Calu3 (cell line): ENCODE measurements at regions not wholly inside any gene's neighbourhood (a gene's known extent, or its start where the extent isn't known, plus 50 kb on each side); places are given as distances from the start of the nearest gene placed in this dataset.

Source experiments
- BruUV-seq: library from RNA; stranded (reverse); fragments of 400-500 nt; replicated peaks from 2 replicates; lab custom pipeline; 2021; lab: Mats Ljungman, UMichigan
- CTCF ChIA-PET: fragments of 300-600 bp; sonication (Branson Sonifier 250); formaldehyde crosslinking; loops from one replicate; lab custom pipeline; 2022; ENCODE audit warnings: antibody characterized with exemption; lab: Charles Lee
- DNase-seq: peaks from one replicate; pipeline ENCODE4 v3.0.0; 2022
- H3K27ac Mint-ChIP-seq: one replicate; pipeline ENCODE4 v1.8.0; 2022; ENCODE audit warnings: mixed read lengths; ENCODE audit not compliant: unreplicated experiment
- H3K27me3 Mint-ChIP-seq: one replicate; pipeline ENCODE4 v1.8.0; 2022; ENCODE audit warnings: mixed read lengths; ENCODE audit not compliant: unreplicated experiment
- H3K36me3 Mint-ChIP-seq: one replicate; pipeline ENCODE4 v1.8.0; 2022; ENCODE audit warnings: mild to moderate bottlenecking, moderate library complexity, mixed read lengths; ENCODE audit not compliant: insufficient read depth, unreplicated experiment
- H3K4me1 Mint-ChIP-seq: one replicate; pipeline ENCODE4 v1.8.0; 2022; ENCODE audit warnings: mild to moderate bottlenecking, low read depth, mixed read lengths; ENCODE audit not compliant: unreplicated experiment
- H3K4me3 Mint-ChIP-seq: one replicate; pipeline ENCODE4 v1.8.0; 2022; ENCODE audit warnings: mild to moderate bottlenecking, low read depth, moderate library complexity, mixed read lengths; ENCODE audit not compliant: unreplicated experiment
- H3K9me3 Mint-ChIP-seq: one replicate; pipeline ENCODE4 v1.8.0; 2022; ENCODE audit warnings: low read depth, mixed read lengths; ENCODE audit not compliant: unreplicated experiment
- CTCF ChIP-seq: fragments of 200-600 bp; IDR thresholded peaks from one replicate; pipeline ENCODE4 v1.8.0; 2022; ENCODE audit warnings: antibody characterized with exemption; ENCODE audit not compliant: unreplicated experiment
- intact Hi-C: fragments of 100-400 bp; cut with micrococcal nuclease; formaldehyde crosslinking; loops from one replicate; pipeline ENCODE4 v1.10.0; 2022; ENCODE audit not compliant: unreplicated experiment

DNA sequence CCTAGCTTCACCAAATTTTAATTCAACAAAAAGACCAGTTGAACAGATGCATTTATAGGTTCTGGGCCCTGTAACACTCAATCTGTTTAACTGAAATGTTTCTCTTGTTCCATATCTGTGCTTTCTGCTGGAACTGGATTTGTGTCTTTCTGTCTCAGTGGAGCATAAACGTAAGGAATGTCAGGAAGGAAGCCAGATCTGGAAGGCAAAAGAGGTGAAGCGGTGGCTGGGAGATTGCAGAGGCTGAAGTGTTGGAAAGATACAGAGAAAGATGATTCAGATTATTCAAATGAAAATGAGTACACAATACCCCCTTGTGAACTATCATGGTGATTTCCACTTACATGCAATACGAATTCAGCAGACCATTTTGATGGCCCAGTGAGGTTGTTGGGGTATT, 406.8 kb downstream of the BRINP1 start:
- Mint-ChIP-seq H3K9me3 (peaks cover 13% of the 10 kb centered on the region), H3K4me3 (no peak overlapping the region), H3K27ac (no peak overlapping the region), H3K27me3 (no peaks in the 10 kb centered on the region), H3K4me1 (no peaks in the 10 kb centered on the region), H3K36me3 (no peaks in the 10 kb centered on the region)
- intact Hi-C loops, result no loop called here
- no peak for DNase-seq
- BruUV-seq, result no TSS peak
- CTCF ChIA-PET, result no interaction called here
- no peak for TF ChIP-seq CTCF

DNA sequence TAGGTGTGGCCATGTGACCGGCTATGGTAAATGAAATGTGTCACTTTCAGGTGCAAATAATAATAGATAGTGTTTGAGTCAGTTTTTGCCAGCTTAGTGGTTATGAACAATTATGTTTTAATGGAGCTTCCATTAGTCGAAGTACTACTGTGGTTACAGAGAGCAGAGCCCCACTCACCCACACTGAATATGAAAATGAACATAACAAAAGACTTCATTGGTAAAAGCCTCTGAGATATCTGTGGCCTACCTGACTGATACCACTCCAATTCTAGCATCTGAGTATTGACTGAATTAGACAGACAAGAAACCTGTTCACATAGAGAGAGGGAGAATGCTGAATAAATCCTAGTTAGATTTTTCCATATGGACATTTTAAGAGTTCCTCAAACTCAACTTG, 405.6 kb downstream of the BRINP1 start:
- intact Hi-C loops, result no loop called here
- no TSS peak for BruUV-seq
- no peak overlapping the region for H3K4me3 Mint-ChIP-seq
- no peak for DNase-seq
- H3K27me3 Mint-ChIP-seq, result no peaks in the 10 kb centered on the region
- CTCF ChIA-PET, result no interaction called here
- H3K4me1 Mint-ChIP-seq, result no peaks in the 10 kb centered on the region
- no peak overlapping the region for H3K27ac Mint-ChIP-seq
- no peaks in the 10 kb centered on the region for H3K36me3 Mint-ChIP-seq
- no peak for TF ChIP-seq CTCF
- peaks cover 16% of the 10 kb centered on the region for H3K9me3 Mint-ChIP-seq

- H3K4me1 Mint-ChIP-seq, result no peaks in the 10 kb centered on the region
- BruUV-seq, result no TSS peak
- H3K27ac Mint-ChIP-seq, result no peak overlapping the region
- peaks cover 14% of the 10 kb centered on the region for H3K9me3 Mint-ChIP-seq
- no peak for TF ChIP-seq CTCF
- H3K27me3 Mint-ChIP-seq, result no peaks in the 10 kb centered on the region
- H3K36me3 Mint-ChIP-seq, result no peaks in the 10 kb centered on the region
- no peak overlapping the region for H3K4me3 Mint-ChIP-seq
- no peak for DNase-seq
- CTCF ChIA-PET, result no interaction called here
- intact Hi-C loops, result no loop called here
These were observed 401.3 kb downstream of the BRINP1 start for GRCh38 chr9:118967901-118968300.

- peaks cover 7% of the 10 kb centered on the region for H3K9me3 Mint-ChIP-seq
- no peaks in the 10 kb centered on the region for H3K4me1 Mint-ChIP-seq
- H3K36me3 Mint-ChIP-seq, result no peaks in the 10 kb centered on the region
- no peaks in the 10 kb centered on the region for H3K27me3 Mint-ChIP-seq
- CTCF ChIA-PET, result no interaction called here
- no peak for DNase-seq
- TF ChIP-seq CTCF, result no peak
- intact Hi-C loops, result no loop called here
- no peak overlapping the region for H3K27ac Mint-ChIP-seq
- no TSS peak for BruUV-seq
- H3K4me3 Mint-ChIP-seq, result no peak overlapping the region
These were observed 393.5 kb downstream of the BRINP1 start for GRCh38 chr9:118975736-118976135.
